HG03175 (cell line): ENCODE measurements at regions not wholly inside any gene's neighbourhood (a gene's known extent, or its start where the extent isn't known, plus 50 kb on each side); places are given as distances from the start of the nearest gene placed in this dataset.
A peak's percentile ranks its signal among the peaks of the same experiment; 100 is the strongest.
"Not testable (repeated sequence)": the region's sequence is repeated elsewhere in the genome, so short reads cannot be mapped to it uniquely, and the experiment has no call there.

Experiments used
- ATAC-seq: cut with Tn5 transposase; IDR thresholded peaks from one replicate; pipeline ENCODE4 v1.9.1; 2021; ENCODE audit warnings: mild to moderate bottlenecking, moderate library complexity; ENCODE audit not compliant: unreplicated experiment

DNA sequence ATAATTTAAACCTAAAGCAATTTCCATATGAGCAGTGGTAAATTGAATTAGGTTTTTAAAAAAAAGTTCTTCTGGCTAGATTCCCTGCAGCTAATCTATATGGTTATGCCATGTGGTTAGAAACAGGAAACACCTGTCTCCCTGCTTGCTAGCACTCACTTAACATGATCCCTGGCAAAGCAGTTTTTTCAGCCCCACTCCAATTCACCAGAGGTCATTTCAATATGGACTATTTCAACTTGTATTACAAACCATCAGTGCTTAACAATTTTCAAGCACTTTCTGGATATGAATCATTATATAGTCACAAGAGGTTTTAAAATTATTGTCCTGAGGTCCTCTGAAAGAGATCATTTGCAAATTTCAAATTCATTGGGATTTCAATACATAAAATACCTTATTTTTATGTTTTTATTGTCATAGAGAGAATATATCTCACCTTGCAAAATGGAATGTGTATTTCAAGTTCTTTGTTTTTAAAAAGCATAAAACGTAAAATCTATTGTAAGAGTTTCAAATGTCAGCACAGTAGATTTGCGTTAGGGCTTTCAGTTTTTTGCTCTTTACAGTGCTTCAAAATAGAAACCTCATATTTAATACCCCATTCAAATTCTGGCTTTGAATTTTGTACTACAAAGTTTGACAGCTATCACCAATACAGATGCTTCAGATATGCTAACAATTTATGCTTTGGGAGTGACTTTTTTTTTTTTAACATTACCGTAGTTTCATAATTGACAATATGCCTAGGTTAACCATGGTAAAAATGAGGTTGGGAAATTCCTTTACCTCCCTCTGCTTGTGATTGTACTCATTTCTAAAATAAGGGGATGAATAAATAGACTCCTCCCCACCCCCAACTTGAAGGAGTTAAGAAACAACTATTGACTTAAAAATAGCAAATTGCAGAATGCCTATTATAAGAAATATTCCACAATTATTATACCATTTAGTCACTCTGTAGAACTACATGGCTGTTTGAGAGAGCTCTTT, 117.5 kb upstream of the HGF start:
- ATAC-seq, result no peak

DNA sequence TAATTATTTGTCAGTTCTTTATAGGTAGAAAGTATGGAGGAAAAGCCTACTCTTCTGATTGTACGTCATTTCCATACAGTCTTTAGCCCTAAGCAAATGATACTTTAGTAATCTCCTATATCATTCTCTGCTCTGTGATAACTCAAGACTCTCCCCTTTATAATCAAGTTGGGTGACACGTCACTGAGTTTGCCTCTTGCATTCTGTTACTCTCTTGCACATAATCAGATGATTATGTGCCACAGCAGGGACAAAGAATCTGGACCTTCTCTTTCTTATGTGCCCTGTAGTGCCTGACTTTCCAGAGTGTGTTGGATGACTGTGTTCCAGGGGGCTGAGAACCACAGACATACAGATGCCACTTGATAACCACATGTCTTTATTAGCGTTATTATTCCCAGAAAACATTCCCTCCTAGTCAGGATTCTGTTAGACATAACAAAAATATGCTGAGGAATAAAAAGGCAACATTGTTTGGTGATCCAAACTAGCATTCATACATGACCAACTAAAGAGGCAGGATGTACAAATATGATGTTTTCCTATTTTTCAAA, 116.4 kb upstream of the HGF start:
- no peak for ATAC-seq

DNA sequence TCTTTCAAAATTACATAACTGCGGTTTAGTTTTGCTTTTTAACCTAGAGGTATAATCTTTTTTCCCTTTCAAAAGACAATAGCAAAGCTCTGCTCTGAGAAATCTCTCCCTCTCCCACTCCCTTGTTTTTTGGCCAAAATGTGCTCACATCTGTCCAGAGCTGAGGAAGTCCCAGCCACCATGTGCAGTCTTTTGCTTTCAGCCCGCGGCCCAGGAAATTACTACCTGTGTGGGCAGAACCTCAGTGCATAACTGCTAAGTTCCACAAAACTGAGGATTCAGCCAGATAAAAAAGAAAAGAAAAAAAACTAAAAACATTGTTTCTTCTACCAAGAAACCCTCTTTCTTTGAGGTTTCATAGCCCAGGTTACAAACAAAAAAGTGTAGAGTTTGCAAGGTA, 115.0 kb upstream of the HGF start:
- ATAC-seq, result no peak

DNA sequence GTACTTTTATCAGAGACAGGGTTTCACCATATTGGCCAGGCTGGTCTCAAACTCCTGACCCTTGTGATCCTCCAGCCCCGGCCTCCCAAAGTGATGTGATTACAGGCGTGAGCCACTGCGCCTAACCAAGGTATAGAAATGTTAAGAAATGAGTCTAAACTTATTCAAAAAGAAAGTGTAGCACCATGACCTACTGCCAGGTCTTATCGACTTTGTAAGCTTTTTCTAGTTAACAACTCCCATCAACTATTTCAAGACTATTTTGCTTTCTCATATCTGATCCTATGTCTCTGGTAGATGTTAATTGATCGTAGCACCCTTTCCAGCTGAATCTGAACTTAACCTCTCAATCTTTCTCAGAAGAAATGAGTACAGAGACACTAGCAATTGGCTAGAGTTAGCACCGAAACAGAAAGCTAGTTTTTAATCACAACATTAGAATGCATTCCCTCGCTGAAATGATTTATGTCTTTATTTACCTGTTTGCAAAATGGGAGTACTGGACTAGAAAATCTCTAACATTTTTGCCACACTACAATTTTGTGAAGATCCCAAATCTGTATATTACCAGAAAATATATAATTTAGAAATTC, 114.0 kb upstream of the HGF start:
- no peak for ATAC-seq

DNA sequence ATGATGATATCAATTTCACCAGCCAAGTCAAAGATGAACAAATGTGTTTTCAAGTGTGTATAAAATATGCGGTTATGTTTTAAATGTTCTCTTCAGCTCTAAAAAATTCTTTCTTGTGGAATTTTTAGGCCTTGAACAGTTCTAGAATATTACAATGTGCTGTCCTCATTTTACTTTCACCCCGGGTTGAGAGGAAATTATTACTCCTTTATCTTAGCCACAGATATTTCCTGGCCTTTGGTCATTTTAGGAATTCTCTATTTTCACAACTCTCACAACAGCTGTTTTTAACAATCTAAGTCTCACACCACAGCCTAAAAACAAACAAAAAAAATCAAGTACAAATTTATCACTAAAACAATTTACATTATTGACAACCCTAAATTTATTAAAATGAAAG, 112.2 kb upstream of the HGF start:
- no peak for ATAC-seq

DNA sequence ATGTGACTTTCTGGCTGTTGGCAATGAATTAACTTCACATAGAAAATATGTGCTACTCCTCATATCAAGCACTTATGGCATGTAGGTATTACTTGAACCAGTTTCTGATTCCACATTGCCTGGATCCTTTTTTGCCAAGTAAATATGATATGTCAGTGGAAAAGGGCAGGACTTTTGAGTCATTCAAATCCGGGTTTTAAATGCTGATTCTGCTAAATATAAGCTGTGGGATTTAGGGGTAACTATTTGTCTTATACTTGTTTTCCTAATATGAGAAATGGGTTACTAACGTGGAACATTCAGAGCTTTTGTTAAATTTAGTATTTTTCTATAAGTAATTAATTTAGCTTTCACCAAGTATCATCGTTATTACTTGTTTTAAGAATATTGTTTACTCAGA, 108.0 kb upstream of the HGF start:
- no peak for ATAC-seq

DNA sequence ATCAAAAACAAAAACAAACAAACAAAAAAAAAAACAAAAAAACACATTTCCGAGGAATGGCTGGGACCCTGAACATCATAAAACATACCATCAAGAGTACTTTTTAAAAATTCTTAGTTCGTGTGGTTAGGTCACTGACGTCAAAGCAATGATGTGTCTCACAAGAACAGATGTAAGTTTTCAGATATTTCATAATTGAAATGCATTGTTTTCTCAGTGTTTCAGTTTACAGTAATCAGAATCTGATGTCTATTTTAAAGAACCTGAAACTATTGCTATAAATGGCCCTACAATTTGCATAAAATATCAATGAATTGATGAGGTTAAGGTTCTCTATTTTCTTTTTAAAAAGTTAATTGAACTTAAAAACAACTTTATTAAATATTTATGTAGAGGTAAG, 103.7 kb upstream of the HGF start:
- ATAC-seq, result no peak

DNA sequence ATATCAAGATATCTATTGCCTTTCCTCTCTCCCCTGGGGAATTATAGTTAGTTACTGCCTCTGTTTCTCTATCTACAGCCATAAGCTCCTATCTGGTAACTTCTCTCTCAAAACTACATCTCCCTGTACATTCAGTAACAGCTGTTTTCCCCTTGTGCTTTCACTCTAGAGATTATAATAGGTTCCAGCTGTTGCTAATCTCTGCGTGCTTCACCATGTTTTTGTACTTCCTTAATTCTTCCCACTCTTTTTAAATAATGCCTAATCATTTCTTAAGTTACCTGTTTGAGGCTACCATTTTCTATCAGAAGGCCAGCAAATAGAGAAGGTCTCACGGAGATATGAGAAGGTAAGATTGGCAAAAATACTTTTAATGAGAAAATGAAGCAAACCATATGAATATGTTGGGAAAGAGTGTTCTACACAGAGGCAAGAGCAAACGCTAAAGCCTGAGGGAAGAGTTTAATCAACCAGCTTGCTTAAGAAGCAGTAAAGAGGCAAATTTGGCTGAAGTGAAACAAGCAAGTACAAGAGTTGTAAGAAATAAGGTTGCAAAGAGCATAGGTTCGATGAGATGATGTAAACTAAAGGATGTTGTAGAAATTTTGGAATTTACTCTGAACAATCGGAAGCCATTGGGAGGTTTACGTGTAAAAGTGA, 101.9 kb upstream of the HGF start:
- ATAC-seq, result no peak

DNA sequence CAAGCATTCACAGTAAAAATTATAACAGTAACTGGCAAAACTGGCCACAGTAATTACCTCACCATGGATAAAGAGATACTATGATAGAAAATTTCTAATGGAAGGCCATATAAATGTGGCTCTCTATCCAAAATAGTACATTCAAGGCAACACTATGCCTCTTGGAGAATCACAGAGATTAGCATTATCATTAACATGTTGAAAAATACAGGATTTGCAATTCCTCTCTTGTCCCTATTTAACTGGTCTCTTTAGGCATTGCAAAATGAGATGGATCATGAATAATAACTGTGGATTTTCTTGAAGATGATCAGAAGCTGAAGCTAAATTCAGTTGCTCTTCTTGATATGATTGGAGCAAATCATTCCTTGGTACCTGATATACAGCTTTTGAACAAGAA, 100.8 kb upstream of the HGF start:
- no peak for ATAC-seq

DNA sequence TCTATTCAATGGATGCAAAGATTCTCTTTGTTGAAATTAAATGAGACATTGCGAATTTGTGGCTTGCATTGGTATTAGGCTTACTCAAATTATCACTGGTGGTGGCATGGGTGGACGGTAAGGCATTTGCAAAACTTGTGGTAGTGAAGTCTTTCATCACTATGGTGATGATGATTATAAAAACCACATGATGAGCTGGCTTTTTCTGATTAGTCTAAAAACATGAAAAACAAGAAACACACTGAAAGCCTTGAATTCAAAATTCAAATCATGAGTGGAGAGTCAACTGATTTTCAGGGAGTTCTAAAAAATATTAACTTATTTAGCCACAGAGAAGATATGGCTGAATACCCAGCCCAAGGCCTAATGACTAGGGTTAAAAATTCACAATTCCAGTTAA, 99.8 kb upstream of the HGF start:
- ATAC-seq, result no peak

DNA sequence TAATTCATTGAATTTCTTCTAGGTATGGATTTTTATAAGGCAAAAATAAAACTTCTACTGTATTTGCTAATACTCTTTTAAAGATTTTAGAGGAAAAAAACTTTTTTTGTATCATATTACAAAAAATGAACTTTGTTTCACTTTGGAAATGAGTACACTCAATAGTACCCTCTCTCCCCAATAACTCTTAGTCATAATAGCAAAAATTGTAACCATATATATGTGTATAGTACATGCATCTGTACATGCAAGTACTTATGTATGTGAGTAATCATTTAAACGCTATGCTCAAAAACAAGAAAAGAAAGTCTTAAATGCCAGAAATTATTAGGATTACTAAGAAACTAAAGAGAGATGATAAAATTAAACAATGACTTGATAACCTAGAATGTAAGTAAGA, 95.9 kb upstream of the HGF start:
- ATAC-seq, result no peak

DNA sequence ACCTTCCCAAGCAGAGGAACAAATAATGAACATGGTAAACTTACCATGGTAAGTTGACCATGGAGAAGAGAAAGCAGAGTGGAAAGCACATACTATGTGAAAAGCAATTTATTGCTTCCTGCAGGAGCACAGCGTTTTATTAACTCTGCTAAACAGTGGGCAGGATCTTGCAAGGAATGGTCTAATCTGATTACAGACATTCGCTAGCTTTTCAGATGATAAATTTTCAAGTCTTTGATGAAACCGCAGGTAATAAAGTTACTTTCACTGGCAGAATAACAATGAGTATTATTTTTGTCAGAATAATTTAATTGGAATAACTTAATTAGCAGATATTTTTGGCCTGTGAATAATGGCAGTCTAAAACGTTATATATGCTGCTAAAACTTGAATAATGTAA, 89.6 kb upstream of the HGF start:
- ATAC-seq, result no peak

DNA sequence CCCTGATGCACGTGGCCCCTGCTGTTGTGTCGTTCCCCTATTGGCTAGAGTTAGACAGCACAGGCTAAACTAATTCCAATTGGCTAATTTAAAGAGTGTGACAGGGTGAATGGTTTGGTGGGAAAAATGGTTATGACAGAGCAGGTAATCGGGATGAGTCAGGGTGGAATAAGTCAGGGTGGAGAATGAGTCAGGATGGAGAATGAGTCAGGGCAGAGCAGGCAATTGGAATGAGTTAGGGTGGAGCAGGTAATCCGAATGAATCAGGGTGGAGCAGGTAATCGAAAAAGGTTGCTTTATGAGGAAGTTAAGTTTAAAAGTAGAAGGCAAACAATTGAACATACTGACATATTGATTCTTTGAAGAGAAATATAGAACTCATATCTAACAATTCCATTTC, 89.0 kb upstream of the HGF start:
- ATAC-seq, result not testable (repeated sequence)

DNA sequence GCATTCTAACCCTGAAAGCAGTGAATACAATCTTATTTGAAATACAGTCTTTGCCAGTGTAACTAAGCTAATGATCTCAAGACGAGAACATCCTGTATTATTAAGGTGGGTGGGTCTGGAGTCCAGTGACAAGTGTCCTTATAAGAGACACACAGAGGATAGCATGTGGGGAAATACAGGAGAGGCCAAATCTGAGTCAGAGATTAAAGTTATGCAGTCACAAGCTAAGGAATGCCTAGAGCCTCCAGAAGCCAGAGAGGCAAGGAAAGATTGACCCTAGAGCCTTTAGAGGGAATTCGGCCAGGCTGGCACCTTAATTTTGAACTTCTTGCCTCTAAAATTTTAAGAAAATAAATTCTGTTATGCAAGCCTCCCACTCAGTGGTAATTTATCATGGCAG, 87.5 kb upstream of the HGF start:
- no peak for ATAC-seq

DNA sequence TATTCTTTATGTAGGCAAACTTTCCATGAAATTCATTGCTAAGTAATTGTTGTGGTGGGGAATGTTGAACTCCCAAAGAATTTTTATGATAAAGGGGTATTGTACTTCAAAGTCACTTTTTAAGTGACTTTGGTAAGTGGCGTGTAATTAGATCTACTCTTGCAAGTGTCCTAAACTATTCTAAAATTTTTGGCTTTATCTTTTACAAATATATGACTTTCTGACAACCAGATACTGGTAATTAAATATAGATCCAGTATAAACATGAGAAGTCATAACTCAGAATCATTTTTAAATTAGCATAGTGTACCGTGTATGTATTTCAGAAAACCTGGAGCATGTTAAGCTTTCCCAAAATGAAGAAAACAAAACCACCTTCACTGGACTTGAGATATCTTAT, 84.7 kb upstream of the HGF start:
- ATAC-seq, result no peak

DNA sequence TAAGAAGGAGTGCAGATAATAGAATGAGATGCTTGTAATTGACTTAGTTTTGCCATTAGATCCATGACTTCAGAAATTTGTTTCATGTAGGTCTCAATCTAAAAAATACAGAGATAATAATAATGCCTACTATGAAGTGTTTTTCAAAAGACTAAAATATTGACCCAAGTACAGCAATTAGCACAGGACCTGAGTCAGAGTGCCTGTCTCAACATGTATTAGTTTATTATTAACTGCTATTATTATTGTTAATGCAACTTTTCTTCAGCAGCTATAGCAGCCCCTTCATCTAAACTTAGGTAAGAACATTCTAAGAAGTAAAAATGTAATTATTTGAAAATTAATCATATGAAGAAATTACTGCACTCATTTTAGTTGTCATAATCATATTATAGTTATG, 82.9 kb upstream of the HGF start:
- no peak for ATAC-seq

DNA sequence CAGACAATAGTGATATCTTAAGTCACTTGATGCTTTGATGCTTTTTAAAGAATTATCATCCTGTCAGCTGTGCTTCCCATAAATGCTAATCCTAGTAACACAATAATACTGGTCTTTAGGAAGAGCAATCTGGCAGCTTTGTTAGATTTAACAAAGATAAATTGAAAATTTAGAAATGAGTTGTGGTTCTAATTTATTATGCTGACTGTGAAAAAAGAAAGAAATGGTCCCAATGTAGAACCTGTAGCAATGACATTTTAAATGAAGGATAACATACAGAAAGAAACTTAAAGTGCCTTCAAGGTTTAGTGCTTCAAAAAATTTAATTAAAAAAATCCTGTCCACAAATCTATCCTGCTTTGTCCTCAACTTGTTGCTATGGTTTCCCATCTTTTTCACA, 81.6 kb upstream of the HGF start:
- ATAC-seq, result no peak

DNA sequence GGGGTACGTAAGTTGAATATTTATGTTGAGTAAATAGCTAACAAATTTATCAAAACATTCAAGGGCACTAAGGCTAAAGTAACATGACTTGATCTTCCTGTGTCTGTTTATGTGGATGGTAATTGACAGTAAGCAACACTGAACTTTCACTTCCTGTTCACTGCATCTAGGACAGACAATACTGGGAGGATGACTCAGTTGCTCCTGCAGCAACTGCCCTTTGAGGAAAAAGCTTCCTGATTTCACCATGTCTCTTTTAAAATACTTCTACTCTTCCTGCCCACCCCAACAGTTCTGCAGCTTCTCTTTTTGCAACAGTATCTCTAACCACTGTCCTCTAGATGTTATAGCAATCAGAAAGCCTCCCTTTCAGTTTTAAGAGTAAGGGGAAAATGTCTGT, 76.6 kb upstream of the HGF start:
- no peak for ATAC-seq

DNA sequence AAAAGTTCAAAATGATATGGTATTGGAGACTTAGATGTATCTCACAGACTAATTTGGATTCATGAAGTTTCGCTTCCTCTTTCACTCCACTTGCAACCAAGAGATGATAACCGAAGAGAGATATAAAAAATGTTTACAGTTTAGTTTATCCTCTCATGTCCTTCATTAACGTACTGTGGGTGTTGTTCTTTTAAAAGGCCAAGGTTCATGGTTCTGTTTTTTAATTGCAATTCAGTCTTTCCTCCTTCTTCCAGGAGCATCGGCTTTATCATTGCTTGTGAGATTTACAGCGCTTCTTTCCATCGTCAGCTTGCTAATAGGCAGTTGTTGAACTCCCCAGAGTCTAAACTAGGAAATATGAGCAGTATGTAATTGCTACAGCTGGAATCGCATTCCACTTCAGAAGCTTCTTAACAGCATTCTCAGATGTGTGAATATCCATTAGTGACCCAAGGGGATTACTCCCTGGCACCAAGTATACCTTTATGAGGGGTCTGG, 75.9 kb upstream of the HGF start:
- ATAC-seq, result peak; percentile 71

DNA sequence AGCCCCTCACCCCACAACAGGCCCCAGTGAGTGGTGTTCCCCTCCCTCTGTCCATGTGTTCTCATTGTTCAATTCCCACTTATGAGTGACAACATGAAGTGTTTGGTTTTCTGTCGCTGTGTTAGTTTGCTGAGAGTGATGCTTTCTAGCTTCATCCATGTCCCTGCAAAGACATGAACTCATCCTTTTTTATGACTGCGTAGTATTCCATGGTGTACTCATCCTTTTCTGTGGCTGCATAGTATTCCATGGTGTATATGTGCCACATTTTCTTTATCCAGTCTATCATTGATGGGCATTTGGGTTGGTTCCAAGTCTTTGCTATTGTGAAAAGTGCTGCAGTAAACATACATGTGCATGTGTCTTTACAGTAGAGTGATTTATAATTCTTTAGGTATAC, 73.8 kb upstream of the HGF start:
- ATAC-seq, result not testable (repeated sequence)

DNA sequence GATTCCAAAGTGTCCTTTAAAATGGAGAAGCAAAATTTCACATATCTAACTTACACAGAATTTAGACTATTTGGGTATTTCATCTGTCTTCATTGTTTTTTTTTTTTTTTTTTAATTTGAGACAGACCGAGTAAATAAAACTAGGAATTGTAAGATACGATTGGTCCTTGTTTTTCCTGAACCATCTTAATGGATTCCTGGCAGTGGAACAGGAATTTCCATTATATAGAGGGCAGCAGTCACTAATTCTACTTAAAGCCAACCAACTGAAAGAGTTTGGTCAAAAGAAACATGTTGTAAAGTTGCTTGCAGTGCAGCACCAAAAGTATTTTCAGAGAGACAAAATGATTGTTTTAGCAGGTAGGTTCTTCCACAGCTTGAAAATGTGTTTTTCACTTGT, 72.5 kb upstream of the HGF start:
- ATAC-seq, result no peak
